ENCODE measurements at regions not wholly inside any gene's neighbourhood (a gene's known extent, or its start where the extent isn't known, plus 50 kb on each side); places are given as distances from the start of the nearest gene placed in this dataset.

DNA sequence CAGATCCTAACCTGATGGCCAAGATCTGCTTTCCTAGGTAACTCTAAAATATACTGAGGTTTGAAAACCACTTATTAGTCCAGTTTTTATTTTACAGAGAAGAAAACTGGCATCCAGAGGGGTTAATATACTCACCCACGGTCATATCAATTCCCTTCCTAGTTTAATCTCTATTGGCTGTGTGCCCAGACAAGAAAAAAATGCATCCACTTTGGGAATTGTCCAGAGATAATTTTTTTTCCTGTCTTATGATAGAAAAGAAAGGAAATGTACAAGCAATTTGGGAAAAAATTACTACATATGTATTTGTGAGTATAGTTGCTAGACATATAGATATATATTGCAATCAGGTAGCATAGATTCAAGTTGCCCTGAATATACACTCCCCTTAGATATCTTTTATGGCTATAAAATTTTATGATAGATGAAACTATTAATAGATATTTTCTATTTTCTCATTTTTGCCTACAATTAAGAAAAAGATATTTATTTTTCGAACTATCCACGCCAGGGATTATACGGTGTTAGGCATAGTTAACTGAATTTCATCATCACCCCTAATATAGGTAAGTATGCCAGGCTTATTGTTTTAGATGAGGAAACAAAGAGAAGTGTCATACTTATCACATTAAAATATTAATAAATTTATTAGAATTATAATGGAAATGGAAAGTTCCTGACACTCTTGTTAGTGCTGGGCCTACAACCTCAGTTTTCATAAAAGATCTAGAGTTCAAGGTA, 100.5 kb upstream of the SLC38A2 start:
- TF ChIP-seq POLR2AphosphoS5 (IDR thresholded peaks at IDR 0.05; ENCODE audit: low read depth, low read length) (no peak), POLR2A (IDR thresholded peaks at IDR 0.05; ENCODE audit: low read depth, low read length) (no peak), TAF1 (IDR thresholded peaks at IDR 0.05; ENCODE audit: borderline replicate concordance, low read depth, low read length) (no peak)

Data from GM12892 (cell line).